ENCODE measurements at regions not wholly inside any gene's neighbourhood (a gene's known extent, or its start where the extent isn't known, plus 50 kb on each side); places are given as distances from the start of the nearest gene placed in this dataset.
"Not testable (repeated sequence)": the region's sequence is repeated elsewhere in the genome, so short reads cannot be mapped to it uniquely, and the experiment has no call there.

DNA sequence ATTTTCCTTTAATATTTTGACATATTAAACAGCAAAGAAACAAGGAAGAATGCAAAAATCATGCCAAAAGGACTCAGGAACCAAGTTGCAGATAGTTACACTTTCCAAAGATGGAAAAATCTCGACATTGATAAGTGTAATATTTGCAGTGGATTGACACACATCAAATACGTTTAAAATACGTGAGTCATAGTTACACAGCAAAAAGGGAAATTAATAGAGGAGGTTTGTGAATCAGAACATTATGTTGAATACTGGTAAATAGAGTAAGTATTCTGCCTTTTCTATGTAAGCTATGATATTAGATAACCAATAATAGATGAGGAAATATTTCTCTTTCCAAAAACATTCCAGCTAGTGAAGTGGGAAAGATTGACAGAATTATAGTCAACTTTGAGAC lies 1761.3 kb upstream of the IGFBP7 start:
- no peak for DNase-seq

DNA sequence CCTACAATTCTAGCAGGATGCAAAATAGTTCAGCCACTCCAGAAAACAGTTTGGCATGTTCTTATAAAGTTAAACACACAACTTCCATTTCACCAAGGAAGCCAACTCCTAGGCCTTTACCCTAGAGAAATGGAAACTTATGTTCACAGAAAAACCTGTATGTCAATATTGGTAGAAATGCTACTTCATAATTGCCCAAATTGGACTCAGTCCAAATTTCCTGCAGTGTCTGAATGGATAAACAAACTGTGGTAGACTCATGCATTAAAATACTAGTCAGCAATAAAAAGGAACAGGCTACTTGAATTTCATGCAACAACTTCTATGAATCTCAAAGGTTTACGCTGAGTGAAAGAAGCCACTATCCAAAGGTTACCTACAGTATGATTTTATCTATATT lies 1738.8 kb upstream of the IGFBP7 start:
- DNase-seq: no peak

DNA sequence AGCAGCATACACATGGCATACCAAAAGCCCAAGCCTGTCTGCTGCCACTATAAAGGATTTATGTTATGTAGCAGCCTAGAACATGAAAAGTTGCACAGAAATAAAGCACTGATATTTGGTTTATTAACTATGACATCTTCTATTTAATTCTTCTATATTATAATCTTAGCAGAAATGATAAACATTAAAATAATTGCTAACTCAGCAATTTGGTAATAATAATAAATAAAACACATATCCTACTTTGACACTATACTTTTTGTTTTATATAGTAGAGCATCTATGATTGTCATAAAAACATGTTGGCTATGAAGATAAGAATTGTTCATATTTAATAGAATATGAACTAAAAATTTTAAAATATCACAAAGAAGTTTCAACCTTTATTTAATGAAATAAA lies 1733.3 kb upstream of the IGFBP7 start:
- DNase-seq: no peak

- DNase-seq: no peak
Measured at GRCh38 chr4:58833126-58833525, 1722.9 kb upstream of the IGFBP7 start.

- DNase-seq: no peak
Measured at GRCh38 chr4:58825278-58825677, 1715.1 kb upstream of the IGFBP7 start.

- not testable (repeated sequence) for DNase-seq
Measured at GRCh38 chr4:58818560-58818959, 1708.4 kb upstream of the IGFBP7 start.

DNA sequence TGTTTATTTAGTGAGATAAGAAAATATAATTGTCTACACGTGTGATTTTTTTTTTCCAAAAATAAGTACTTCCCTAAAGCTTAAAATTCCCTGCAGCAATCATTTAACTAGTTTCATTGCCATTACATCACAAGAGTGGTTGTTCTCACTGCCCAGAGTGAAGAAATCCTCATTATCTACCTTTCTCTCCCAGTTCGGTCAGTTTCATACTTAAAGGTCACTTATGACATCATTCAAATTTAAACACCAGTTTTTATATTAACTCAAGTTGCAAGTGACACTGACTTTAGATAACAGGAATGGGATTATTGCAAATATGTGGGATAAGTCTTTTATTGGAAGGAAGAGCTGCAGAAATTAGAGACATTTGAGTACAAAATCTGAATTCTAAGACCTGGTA lies 1699.8 kb upstream of the IGFBP7 start:
- DNase-seq: no peak

GRCh38 chr4:58809366-58809765 lies 1699.2 kb upstream of the IGFBP7 start:
- no peak for DNase-seq

DNA sequence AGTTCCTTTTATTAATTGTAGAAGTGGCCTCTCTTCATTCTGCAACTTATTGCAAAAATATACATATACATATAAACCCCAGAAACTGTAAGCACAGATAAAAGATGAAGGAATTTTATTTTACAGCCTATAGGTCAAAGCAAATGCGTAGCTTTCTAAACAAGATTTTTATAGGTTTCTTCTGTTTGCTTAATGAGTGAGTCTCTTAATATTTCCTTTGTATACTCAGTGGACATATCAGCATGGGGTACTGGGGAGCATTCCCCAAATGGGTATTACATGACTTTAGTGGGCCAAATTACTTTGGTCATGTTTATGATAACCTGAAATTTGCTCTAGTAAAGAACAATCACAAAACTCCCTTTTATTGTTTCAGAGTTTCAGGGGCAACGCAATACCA lies 1698.6 kb upstream of the IGFBP7 start:
- DNase-seq: no peak

- no peak for DNase-seq
Measured at GRCh38 chr4:58807843-58808615, 1697.8 kb upstream of the IGFBP7 start.

DNA sequence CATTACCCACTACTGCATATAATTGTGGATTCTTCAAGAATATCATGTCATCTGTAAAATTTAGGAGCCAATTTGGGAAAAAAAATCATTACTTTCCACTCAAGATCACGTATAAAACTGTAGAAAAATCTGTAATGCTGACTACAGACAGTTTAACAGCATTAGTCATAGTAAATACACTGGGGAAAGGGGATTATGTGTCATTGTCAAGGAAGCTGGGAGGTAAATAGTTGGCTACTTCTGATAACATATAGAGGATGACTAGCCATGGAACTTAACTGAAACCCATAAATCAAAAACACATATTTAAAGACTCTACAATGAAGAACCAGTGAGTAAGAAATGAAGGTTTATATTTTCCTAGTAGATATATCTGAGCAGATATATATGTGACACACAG lies 1666.4 kb upstream of the IGFBP7 start:
- DNase-seq: no peak

GRCh38 chr4:58767598-58767997 lies 1657.4 kb upstream of the IGFBP7 start:
- no peak for DNase-seq

- DNase-seq: no peak
Measured at GRCh38 chr4:58766763-58767162, 1656.6 kb upstream of the IGFBP7 start.

GRCh38 chr4:58761563-58761962 lies 1651.4 kb upstream of the IGFBP7 start:
- DNase-seq: no peak

DNA sequence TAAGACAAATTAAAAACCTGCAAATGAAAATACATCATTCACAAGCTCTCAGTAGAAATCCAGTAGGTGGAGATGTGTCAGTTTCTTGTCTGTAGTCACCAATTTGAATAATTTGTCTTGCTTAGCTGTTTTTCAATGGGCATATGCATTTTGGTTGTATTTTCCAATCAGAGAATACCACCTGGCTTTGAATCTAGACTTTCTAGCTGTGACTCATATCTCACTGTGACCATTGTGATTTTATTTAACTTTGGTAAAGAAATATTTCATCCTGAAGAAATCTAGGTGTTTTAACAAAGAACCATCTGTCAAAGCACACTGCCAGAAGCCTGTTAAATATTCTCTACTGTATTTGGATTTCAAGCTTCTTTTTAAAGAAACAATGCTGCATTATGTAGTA lies 1650.6 kb upstream of the IGFBP7 start:
- DNase-seq: no peak

- no peak for DNase-seq
Measured at GRCh38 chr4:58760100-58760499, 1649.9 kb upstream of the IGFBP7 start.

DNA sequence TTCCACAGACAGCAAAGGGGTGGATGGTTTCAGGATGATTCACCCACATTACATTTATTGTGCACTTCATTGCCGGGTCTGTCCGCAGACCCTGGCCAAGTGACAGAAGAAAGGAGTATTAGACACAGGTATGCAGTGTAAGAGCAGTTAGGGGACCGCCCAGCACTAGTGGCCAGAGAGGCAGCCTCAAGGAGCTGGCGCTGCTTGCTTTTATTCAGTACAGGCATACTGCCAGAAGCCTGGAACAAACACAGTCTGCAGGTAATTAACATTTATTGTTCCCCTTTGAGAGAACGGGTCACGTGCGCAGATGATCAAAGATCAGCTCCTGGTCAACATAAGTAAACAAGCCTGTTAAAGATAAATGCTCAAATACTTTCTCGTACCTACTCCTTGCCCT lies 1639.0 kb upstream of the IGFBP7 start:
- DNase-seq: no peak

DNA sequence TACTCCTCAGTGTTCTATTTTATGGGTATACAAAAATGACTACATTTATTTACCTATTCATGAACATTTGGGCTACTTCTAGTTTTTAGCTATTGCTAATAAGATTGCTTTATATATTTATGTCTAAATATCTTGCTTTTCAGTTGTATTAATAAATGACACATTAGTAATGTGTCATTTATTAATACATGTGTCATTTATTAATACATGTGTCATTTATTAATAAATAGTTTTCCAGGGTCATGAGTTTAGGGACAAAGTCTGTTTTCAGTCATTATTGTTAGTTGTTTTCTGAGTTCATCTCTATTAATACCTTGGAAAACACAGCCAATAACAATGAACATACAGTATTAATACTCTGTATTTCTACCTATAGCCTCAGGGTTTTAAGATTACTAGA lies 1630.7 kb upstream of the IGFBP7 start:
- no peak for DNase-seq

GRCh38 chr4:58739275-58739674 lies 1629.1 kb upstream of the IGFBP7 start:
- DNase-seq: no peak

GRCh38 chr4:58738375-58738774 lies 1628.2 kb upstream of the IGFBP7 start:
- no peak for DNase-seq

GRCh38 chr4:58734030-58734674 lies 1624.0 kb upstream of the IGFBP7 start:
- DNase-seq: no peak

DNA sequence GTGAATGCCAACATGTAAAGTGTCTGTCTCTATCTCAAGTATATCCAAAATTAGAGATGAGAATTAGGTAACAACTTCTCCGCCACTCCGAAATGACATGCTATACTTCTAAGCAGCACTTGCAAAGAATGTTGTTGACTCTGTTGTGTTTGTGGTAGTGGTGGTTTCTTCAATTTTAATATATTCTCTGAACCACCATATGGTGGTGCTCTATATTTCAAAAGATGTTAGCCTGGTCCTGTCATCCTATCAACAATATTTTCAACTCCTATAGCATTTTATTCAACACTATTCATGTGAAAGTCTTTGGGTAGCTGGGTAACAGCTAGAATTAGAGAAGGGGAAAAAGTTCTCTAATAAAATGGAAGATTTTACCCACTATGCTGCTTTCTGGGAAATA lies 1622.8 kb upstream of the IGFBP7 start:
- no peak for DNase-seq

DNA sequence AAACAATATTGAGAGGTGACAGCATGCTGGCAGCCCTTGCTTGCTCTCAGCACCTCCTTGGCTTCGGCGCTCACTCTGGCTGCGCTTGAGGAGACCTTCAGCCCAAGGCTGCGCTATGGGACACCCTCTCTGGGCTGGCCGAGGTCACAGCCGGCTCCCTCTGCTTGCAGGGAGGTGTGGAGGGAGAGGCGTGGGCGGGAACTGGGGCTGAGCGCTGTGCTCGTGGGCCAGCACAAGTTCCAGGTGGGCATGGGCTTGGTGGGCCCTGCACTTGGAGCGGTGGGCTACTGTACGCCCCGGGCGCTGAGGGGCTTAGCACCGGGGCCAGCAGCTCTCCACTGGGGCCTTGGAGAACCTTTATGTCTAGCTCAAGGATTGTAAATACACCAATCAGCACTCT lies 1613.8 kb upstream of the IGFBP7 start:
- no peak for DNase-seq

DNA sequence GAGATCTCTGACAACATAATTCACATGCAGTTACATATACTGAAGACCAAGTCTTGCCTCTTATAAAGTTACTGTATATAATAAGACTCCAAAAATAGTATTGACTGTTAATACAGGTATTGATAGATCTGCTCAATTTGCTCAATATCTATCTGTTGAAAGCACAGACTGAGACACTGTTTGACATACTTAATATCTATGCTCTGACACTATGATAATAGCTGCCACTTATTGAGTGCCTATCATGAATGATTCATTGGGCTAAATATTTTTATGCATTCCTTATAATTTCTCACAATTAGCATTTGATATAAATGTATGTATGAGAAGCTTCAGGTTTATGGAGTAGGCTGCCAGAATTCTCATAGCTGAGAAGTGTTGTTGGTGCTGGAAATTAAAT lies 1600.9 kb upstream of the IGFBP7 start:
- no peak for DNase-seq

Measured in right lung (tissue), 2 donors.